NCI-H2081 (cell line): ENCODE measurements at regions not wholly inside any gene's neighbourhood (a gene's known extent, or its start where the extent isn't known, plus 50 kb on each side); places are given as distances from the start of the nearest gene placed in this dataset.
"Not testable (repeated sequence)": the region's sequence is repeated elsewhere in the genome, so short reads cannot be mapped to it uniquely, and the experiment has no call there.

ENCODE experiments used
- DNase-seq, 2 experiments: peaks; one replicate each; lab custom pipeline; 2025; lab: John Stamatoyannopoulos, UW

DNA sequence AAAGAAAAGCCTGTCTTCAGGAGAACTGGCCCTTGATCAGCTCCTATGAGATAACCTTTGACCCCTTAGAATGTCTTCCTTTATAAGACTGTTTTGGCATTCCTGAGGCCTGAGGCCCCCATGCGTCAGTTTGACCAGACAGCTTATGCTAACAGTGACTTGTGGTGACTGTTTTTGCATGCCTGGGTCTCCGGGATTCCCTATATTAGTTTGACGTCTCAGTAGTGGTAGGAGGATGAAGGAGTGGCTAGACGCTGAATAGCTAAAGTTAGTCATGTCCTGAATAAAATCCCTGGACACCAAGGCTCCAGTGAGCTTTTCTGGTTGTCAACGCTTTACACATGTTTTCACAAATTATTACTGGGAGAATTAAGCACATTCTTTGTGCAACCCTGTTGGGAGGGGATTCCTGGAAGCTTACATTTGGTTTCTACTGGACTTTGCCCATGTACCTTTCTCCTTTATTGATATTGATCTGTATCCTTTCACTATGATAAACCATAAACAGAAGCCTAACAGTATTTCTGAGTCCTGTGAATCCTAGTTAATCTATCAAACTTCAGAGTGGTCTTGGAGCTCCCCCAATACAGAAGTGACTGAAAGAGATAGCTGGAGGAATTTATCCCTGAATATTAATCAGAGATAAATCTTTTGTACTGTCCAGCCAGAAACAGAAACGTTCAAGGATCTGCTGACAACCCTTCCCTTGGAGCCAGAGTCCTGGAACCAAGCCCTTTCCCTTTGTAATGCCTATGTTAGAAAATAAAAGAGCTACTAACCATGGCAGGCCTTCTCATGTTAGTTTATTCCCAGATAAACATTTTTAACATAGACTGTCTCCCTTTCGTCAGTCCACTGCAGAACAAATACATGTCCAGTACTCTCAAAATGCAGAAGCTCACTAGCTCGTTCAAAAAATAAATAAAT, 479.2 kb downstream of the RPS29 start:
- no peak for DNase-seq

GRCh38 chr14:49105956-49106355, 480.2 kb downstream of the RPS29 start:
- no peak for DNase-seq

DNA sequence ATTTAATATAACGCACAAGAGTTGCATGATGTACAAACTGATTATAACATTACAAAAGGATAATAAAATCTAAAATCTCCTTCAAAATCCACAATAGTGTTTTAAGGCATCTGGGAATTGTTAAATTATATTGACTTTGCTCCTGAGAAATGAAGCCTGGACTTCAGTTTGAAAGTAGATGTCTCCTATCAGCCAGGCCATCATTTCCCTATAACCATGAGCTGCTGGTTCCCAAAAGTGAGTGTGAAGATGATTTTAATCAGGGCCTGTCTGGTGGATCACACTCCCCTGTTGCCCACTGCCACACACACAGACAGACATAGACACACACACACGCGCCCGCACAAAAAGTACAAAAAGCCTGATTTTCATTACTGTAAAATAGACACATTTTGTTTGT, 480.7 kb downstream of the RPS29 start:
- no peak for DNase-seq

- DNase-seq: no peak
These were observed 493.8 kb downstream of the RPS29 start for GRCh38 chr14:49092345-49092744.

GRCh38 chr14:49089107-49089506, 497.1 kb downstream of the RPS29 start:
- DNase-seq: no peak

GRCh38 chr14:49073292-49073691, 512.9 kb downstream of the RPS29 start:
- not testable (repeated sequence) for DNase-seq

GRCh38 chr14:49058511-49058910, 527.7 kb downstream of the RPS29 start:
- DNase-seq: no peak

DNA sequence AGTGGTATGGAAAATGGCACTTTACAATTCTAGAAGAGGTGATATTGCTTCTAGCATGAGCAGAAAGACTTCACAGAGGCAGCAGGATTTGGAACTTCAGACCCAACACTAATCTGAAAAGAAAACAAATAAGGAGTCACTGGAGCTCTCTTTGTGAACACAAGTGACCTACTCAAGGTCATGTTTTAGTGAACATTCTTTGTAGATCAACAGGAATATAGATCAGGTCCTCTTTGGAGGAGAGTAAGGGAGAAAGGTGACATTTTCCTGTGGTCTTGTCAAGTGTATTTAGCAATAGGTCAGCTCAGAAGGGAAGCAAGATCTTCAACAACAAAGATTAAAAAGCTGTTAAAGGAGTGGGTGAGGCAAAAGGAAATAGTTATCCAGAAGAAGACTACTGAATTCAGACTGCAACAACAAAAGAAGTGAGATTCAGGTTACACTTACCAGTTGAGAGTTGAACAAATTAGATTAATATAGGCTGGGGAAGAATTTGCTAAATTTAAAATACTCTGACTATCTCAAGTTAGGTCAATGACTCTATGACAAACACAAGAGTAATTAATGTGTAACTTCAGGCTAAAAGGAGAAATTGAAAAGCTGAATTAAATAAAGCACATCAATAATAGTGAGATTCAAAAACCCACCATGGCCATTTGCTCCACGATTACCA, 528.2 kb downstream of the RPS29 start:
- no peak for DNase-seq

- no peak for DNase-seq
These were observed 530.2 kb downstream of the RPS29 start for GRCh38 chr14:49056021-49056420.

DNA sequence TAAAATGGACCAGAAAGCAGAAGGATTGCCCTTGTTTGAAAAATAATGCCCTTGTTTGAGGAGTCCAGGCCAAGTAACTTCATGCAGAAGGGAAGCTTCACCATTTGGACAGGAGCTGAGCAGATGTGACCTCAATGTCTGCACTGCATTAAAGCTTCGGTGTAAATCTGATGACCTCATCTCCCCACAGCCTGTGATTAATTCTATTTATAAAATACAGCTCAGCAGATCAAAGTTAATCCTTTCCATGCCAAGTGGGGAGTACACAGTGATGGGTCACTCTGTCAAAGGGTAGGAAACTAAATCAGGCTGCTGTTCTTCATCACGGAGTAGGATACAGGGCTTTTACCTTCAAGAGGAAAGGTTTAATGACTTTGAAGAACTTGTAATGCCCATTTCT, 533.7 kb downstream of the RPS29 start:
- no peak for DNase-seq

- no peak for DNase-seq
These were observed 534.7 kb downstream of the RPS29 start for GRCh38 chr14:49051328-49052060.

GRCh38 chr14:49050822-49051221, 535.4 kb downstream of the RPS29 start:
- peak in 1 of 2 experiments; percentile 23 for DNase-seq

GRCh38 chr14:49049711-49050110, 536.5 kb downstream of the RPS29 start:
- peak; percentile 59 to 89 for DNase-seq

GRCh38 chr14:49044981-49045380, 541.2 kb downstream of the RPS29 start:
- DNase-seq: no peak

- DNase-seq: no peak
These were observed 549.1 kb downstream of the RPS29 start for GRCh38 chr14:49036984-49037516.

DNA sequence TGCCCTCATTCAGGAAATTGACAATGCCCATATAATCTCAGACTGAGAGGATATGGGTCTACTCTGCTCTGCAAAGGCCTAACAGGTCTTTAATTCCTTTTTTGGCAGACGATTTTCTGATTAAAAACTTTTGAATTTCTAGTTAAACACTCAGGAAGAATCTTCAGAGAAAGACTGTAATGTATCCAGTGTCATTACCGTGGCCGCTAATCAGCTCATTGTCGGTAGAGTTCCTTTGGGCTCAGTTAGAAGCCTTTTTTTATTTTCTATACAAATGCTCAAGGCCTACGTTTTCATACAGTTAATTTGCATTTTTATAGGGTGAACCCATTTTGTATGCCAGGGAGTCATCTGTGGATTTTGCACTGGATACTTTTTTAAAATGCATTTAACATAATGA, 549.9 kb downstream of the RPS29 start:
- no peak for DNase-seq

GRCh38 chr14:49033131-49033530, 553.0 kb downstream of the RPS29 start:
- DNase-seq: no peak

- DNase-seq: not testable (repeated sequence)
These were observed 554.5 kb downstream of the RPS29 start for GRCh38 chr14:49031710-49032109.

DNA sequence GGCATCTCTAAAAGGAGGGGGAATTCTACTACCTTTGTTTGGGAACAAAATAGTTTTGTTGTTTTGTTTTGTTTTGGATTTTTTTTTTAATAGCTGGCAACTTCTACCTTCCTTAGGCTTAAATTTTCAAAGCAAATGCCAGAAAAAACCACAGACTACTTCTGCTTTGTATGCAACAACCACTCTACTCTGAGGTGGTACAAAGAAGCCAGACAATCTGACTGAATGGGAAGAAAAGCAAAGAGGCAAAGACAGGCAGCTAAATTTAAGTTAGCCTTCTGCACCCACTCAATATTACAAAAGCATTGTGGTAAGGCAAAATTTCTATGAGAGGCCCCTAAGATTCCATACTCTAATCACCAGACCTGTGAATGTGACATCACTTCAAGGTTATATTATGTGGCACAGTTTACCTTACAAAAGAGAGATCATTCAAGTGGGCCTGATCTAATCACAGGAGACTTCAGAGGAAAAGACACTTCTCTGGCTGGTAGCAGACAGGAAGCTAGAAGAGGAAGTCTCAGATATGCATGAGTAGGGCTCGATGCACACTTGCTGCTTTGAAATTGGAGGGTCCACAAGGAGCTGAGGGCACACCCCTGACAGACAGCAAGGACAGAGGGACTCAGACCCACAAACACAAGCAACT, 566.6 kb downstream of the RPS29 start:
- DNase-seq: no peak

DNA sequence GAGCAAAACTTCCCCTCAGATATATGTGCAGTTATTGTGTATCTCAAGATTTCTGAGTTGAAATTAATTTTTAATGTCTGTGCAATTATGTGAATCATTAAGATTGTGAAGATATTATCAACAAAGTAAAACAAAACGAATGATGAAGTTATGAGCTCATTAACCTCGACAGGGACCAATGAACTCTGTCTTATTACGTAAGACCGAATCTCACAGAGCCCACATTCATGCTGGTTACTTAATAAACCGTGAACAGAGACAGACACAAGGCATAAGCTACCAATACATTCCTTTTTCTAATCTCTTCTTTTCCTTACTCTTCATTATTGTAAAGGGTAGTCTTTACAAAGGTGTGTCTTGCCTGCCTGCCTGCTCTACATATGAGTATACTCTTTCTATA, 568.7 kb downstream of the RPS29 start:
- DNase-seq: no peak

DNA sequence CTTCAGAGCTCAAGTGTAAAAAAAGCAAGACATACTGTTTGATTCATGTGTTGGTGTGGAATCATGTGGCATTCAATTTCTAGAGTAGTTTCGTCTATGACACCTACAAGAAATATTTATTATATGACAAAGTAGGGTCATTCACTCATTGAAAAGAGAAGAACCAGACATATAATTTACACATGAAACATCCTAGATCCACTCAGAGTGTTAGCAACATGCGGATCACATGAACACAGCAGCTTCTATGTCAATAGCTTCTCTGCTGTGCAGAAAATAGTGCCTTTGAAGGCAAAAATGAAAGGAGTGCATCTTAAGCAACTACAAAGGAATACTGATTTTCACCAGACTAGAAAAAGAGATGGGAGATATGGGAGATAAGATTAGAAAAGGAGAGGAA, 569.8 kb downstream of the RPS29 start:
- DNase-seq: no peak

DNA sequence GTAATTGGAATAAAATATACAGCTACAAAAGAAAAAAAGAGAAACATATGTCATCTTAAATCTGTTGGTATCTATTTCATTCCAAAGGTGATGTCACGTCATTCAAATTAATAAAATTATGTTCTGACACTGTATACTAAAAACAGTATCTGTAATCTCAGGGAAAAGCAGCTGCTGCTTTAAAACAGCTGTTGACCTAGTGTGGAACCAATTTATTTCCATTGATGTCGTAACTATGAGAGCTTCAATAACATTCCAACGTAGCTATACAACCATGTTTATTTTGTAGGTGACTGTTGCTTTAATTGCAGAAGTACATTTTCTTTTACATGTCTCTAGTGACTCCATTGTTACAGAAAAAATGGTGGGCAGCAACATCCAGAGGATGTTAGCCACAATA, 571.7 kb downstream of the RPS29 start:
- no peak for DNase-seq
